HG02852 (cell line): ENCODE measurements at regions not wholly inside any gene's neighbourhood (a gene's known extent, or its start where the extent isn't known, plus 50 kb on each side); places are given as distances from the start of the nearest gene placed in this dataset.
A peak's percentile ranks its signal among the peaks of the same experiment; 100 is the strongest.
"Not testable (repeated sequence)": the region's sequence is repeated elsewhere in the genome, so short reads cannot be mapped to it uniquely, and the experiment has no call there.

Experiments used
- ATAC-seq: cut with Tn5 transposase; IDR thresholded peaks from one replicate; pipeline ENCODE4 v1.9.1; 2021; ENCODE audit warnings: mild to moderate bottlenecking, moderate library complexity; ENCODE audit not compliant: unreplicated experiment

DNA sequence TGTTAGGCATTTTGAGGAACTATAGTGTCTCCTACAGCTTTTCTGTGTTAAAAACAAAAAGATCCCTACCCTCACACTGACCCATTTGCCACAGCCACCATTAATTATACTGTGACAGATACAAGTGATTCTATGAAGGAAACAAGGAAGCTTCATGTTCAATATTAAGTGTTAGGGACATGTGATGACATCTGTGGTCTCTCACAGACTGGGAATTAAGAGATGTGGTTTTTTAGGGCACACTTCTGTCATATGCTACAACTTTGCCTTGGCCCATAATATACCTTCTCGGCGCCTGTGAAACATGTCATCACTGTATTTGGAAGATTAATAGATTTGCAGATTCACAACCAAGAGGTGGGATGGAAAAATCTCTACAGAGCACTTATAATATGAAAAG, 102.9 kb upstream of the TCF21 start:
- ATAC-seq = no peak

- ATAC-seq = no peak
These were observed 101.8 kb upstream of the TCF21 start for GRCh38 chr6:133787122-133787521.

DNA sequence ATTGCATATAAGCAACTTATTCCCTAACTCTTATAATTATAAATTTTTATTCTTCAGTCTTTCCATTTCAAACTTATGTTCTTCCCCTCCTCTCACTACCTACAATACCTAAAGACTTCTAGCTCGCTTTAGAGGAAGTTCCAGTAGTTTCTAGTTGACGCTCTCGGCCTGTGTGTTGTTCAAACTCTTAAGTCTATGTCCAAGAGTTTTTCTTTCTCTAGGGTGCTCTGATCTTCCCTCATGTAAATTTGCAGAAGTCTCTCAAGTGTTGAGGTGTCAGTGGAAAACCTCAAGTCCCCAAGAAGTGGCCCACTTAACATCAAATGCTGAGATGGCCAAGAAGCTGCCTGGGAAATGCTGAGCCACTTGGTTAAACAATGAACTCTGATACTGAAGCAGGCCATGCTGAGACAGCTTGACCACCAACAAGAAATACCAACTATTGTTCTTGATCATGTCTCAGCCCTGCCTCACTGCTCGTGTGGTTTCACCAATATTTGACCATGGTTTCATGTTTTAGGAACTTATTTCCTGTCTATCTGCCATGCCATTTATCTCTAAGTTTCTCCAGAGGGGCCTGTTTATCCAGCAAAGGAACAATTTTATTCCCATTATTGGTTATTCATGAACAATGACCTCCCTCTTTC, 100.9 kb upstream of the TCF21 start:
- no peak for ATAC-seq

GRCh38 chr6:133788556-133788955, 100.4 kb upstream of the TCF21 start:
- ATAC-seq = no peak

- ATAC-seq = not testable (repeated sequence)
These were observed 99.5 kb upstream of the TCF21 start for GRCh38 chr6:133789449-133789848.

DNA sequence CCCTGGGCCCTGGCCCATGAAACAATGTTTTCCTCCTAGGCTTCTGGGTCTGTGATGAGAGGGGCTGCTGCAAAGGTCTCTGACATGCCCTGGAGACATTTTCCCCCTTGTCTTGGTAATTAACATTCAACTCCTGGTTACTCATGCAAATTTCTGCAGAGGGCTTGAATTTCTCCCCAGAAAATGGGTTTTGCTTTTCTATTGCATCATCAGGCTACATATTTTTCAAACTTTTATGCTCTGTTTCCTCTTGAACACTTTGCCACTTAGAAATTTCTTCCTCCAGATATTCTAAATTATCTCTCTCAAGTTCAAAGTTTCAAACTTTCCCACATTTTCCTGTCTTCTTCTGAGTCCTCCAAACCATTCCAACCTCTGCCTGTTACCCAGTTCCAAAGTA, 98.2 kb upstream of the TCF21 start:
- not testable (repeated sequence) for ATAC-seq

GRCh38 chr6:133795051-133795450, 93.9 kb upstream of the TCF21 start:
- ATAC-seq = not testable (repeated sequence)

- no peak for ATAC-seq
These were observed 92.7 kb upstream of the TCF21 start for GRCh38 chr6:133796235-133796634.

DNA sequence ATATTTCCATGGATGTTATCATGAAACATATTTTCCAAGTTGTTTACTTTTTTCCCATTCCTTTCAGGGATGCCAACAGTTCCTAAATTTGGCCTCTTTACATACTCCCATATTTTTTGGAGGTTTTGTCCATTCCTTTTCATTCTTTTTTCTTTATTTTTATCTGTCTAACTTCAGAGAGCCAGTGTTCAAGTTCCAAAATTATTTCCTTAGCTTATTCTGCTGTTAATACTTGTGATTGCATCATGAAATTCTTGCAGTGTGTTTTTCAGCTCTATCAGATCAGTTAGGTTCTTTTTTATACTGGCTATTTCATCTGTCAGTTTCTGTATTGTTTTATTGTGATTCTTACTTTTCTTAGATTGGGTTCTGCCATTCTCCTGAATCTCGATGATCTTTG, 89.9 kb upstream of the TCF21 start:
- ATAC-seq = no peak

- no peak for ATAC-seq
These were observed 86.1 kb upstream of the TCF21 start for GRCh38 chr6:133802861-133803260.

- no peak for ATAC-seq
These were observed 84.6 kb upstream of the TCF21 start for GRCh38 chr6:133804265-133804664.

- no peak for ATAC-seq
These were observed 83.0 kb upstream of the TCF21 start for GRCh38 chr6:133805876-133806275.

GRCh38 chr6:133806382-133807140, 82.4 kb upstream of the TCF21 start:
- no peak for ATAC-seq

DNA sequence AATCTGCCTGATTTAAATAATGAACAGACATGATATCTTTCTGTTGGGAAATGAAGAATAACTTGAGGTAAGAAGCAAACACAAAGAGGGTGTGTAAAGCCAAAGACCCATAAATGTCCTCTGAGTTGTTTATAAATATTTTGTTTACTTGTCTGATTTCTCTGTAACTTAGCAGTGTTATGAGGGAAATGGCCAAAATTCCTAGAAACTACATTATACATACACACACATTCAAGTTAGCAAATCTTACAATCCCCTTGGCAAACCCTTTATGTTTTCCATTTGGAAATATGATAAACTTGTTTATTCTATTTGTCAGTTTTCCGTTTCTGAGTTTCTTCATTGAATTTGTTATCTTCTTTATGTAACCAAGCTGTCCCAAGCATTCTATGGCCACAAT, 81.4 kb upstream of the TCF21 start:
- no peak for ATAC-seq

DNA sequence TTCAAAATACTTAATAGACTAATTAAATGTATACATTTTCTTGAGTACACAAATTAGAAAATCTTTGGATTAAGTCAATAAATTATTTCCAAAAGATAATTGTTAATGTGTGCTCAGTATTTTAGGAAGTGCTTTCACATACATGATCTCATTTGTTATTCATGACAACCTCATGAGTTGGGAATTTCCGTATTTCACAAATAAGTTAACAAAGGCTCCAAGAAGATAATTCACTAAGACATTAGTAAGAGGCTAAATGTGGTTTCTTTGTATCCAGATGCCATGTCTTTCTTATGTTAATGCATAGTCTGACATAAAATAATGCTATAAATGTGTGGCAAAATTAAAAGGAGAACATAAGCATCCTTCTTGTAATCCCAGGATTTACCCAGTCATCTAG, 79.5 kb upstream of the TCF21 start:
- no peak for ATAC-seq

DNA sequence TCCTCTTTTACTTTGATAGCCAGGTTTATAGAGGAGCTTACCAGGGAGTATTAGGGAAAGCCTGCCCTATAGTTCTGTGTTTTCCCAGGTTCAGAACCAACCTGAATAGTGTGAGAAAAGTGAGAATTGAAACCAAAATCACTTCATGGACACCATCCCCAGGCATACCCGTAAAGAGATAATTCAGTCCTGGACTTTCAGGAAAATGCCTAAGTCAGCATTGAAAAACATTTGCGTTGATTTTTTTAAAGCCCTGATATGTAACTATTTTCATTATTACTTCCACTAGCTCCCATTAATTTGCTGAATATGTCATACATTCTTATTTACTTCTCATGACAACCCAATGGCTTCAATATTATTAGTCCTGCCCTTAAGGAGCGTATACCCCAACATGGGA, 77.4 kb upstream of the TCF21 start:
- ATAC-seq = no peak

- not testable (repeated sequence) for ATAC-seq
These were observed 76.5 kb upstream of the TCF21 start for GRCh38 chr6:133812446-133812845.

DNA sequence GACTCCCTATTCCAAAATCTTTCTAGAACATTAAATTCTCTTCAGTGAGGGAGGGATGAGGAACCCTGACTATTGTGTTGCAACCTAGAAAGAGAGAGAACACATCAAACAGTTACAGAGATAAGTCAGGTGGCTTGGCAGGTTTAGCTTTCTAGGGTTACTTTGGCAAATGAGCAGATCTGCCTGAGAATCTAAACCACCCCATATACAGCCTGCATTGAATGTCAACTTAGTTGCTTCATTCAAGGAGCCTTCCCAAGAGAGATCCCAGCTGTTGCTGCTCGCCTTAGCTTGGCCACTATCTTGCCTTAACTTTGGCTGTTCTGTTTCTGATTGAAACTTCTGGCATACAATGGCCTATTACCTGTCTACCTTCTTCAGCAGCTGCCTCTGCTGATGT, 74.7 kb upstream of the TCF21 start:
- no peak for ATAC-seq

GRCh38 chr6:133814797-133815196, 74.1 kb upstream of the TCF21 start:
- ATAC-seq = no peak

GRCh38 chr6:133815313-133815712, 73.6 kb upstream of the TCF21 start:
- ATAC-seq = no peak

DNA sequence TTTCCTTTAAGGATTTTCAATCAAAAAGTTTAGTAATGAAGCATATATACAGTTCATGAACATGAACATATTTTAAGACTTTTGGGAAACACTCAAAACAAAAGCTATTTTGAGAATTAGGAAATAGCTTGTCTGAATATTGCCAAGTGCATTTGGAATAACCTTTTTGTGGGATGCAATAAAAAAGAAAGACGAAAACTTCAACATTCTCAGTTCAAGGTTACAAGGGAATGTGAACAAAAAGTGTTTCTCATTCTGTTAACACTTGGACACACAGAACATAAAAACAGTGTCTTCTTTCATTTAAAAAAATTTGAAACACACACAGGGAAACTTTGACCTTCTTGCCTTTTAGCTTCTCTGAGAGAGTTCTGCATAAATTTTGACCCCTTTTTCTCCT, 72.7 kb upstream of the TCF21 start:
- ATAC-seq = no peak

DNA sequence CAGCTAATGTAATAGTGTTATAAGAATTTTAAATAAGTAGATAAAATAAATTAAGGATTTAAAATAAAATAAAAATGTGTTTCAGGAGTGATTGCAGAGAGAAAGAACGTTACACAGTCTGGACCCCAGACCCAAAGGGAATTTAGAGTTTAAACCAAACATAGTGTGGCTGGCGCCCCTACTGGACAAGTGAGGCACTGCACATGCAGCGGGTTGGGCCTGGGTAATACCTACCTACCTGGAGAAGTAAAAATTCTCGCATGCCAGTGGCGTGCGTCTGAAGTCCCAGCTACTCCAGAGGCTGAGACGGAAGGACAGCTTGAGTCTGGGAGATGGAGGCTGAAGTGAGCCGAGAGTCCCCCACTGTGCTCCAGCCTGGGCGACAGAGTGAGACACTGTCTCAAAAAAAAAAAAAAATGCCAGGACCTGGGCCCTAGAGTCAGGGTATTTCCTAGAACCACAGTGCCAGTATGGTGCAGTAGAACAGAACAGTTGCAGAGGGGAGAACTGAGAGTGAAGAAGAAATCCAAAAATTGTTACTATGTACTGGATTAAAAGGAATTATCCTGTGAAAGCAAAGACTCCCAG, 71.4 kb upstream of the TCF21 start:
- ATAC-seq = peak; percentile 65
